Prostate gland (tissue), 2 donors: ENCODE measurements at regions not wholly inside any gene's neighbourhood (a gene's known extent, or its start where the extent isn't known, plus 50 kb on each side); places are given as distances from the start of the nearest gene placed in this dataset.

Source experiments
- CTCF ChIP-seq, 4 experiments: fragments of 200-600 bp in 2 of 4; fragments of 450-650 bp in 2 of 4; sonication (generic) in 2 of 4; IDR thresholded peaks; 1 replicate in 3 of 4; 2 replicates in 1 of 4; pipeline ENCODE4 v1.5.1; 2016 to 2019; ENCODE audit warnings: antibody characterized with exemption in 4 of 4, mild to moderate bottlenecking in 2 of 4, moderate library complexity in 2 of 4
- POLR2AphosphoS5 ChIP-seq: sonication (generic); formaldehyde crosslinking; IDR thresholded peaks from one replicate; pipeline ENCODE4 v1.6.1; 2017; ENCODE audit warnings: antibody characterized with exemption

GRCh38 chr1:194731025-194731424 lies 1544.6 kb upstream of the B3GALT2 start:
- no peak for TF ChIP-seq CTCF (IDR thresholded peaks at IDR 0.05)
- TF ChIP-seq POLR2AphosphoS5, result no peak
